SK-N-SH treated with all-trans-retinoic acid at 6 μM for 48 hours (cell line): ENCODE measurements at regions not wholly inside any gene's neighbourhood (a gene's known extent, or its start where the extent isn't known, plus 50 kb on each side); places are given as distances from the start of the nearest gene placed in this dataset.

Source experiments
- ATAC-seq: fragments of 200-7000 bp; cut with Tn5 transposase; 3 replicates; pipeline ENCODE4 v1.9.1; 2020; ENCODE audit warnings: mild to moderate bottlenecking, moderate library complexity
- ARNTL ChIP-seq: fragments of 450-650 bp; formaldehyde crosslinking; IDR thresholded peaks from 2 replicates; pipeline ENCODE4 v1.5.0; 2020; ENCODE audit warnings: low read depth, mild to moderate bottlenecking, moderate library complexity, borderline replicate concordance
- BACH2 ChIP-seq: fragments of 250-450 bp; sonication (Bioruptor Pico); IDR thresholded peaks from 2 replicates; pipeline ENCODE4 v1.9.0; 2021; ENCODE audit warnings: mild to moderate bottlenecking, borderline replicate concordance
- CSDC2 ChIP-seq: fragments of 250-450 bp; sonication (Bioruptor Pico); IDR thresholded peaks from 2 replicates; pipeline ENCODE4 v1.5.0; 2020; ENCODE audit warnings: mild to moderate bottlenecking, moderate library complexity
- ESRRG ChIP-seq: fragments of 250-450 bp; sonication (Bioruptor Pico); IDR thresholded peaks from 2 replicates; pipeline ENCODE4 v1.6.1; 2021; ENCODE audit warnings: mild to moderate bottlenecking
- GLIS3 ChIP-seq: fragments of 250-450 bp; sonication (Bioruptor Pico); IDR thresholded peaks from 2 replicates; pipeline ENCODE4 v1.5.0; 2020; ENCODE audit warnings: mild to moderate bottlenecking, moderate library complexity
- ISL1 ChIP-seq: fragments of 250-450 bp; sonication (Bioruptor Pico); IDR thresholded peaks from 2 replicates; pipeline ENCODE4 v2.1.2; 2022; ENCODE audit warnings: mild to moderate bottlenecking, moderate library complexity
- PPARA ChIP-seq: fragments of 250-450 bp; sonication (Bioruptor Pico); IDR thresholded peaks from 2 replicates; pipeline ENCODE4 v1.5.0; 2020; ENCODE audit warnings: mild to moderate bottlenecking, borderline replicate concordance
- RARB ChIP-seq: fragments of 250-450 bp; sonication (Bioruptor Pico); IDR thresholded peaks from 2 replicates; pipeline ENCODE4 v1.8.0; 2021; ENCODE audit warnings: mild to moderate bottlenecking, moderate library complexity
- SNAI2 ChIP-seq: fragments of 250-450 bp; sonication (Bioruptor Pico); IDR thresholded peaks from 2 replicates; pipeline ENCODE4 v1.5.0; 2020; ENCODE audit warnings: mild to moderate bottlenecking, moderate library complexity
- TCF4 ChIP-seq: fragments of 250-450 bp; sonication (Bioruptor Pico); IDR thresholded peaks from 2 replicates; pipeline ENCODE4 v1.8.0; 2021; ENCODE audit warnings: mild to moderate bottlenecking, moderate library complexity, borderline replicate concordance
- TOX ChIP-seq: fragments of 250-450 bp; sonication (Bioruptor Pico); IDR thresholded peaks from 2 replicates; pipeline ENCODE4 v1.8.0; 2021; ENCODE audit warnings: mild to moderate bottlenecking, moderate library complexity, borderline replicate concordance
- ZC3H10 ChIP-seq: fragments of 250-450 bp; sonication (Bioruptor Pico); IDR thresholded peaks from 2 replicates; pipeline ENCODE4 v1.5.1; 2021; ENCODE audit warnings: mild to moderate bottlenecking, moderate library complexity
- ZFP3 ChIP-seq: fragments of 250-450 bp; sonication (Bioruptor Pico); IDR thresholded peaks from 2 replicates; pipeline ENCODE4 v1.5.0; 2020; ENCODE audit warnings: mild to moderate bottlenecking, moderate library complexity
- ZFP30 ChIP-seq: fragments of 450-650 bp; formaldehyde crosslinking; IDR thresholded peaks from 2 replicates; pipeline ENCODE4 v1.5.0; 2022; ENCODE audit warnings: mild to moderate bottlenecking, moderate library complexity
- ZNF565 ChIP-seq: fragments of 450-650 bp; formaldehyde crosslinking; conservative IDR thresholded peaks from 2 replicates; pipeline ENCODE4 v1.5.0; 2020; ENCODE audit warnings: low read depth, mild to moderate bottlenecking, moderate library complexity
- ZNF70 ChIP-seq: fragments of 450-650 bp; formaldehyde crosslinking; IDR thresholded peaks from 2 replicates; pipeline ENCODE4 v1.5.0; 2020; ENCODE audit warnings: mild to moderate bottlenecking, moderate library complexity
- ZNF8 ChIP-seq: fragments of 450-650 bp; formaldehyde crosslinking; IDR thresholded peaks from 2 replicates; pipeline ENCODE4 v1.5.0; 2020; ENCODE audit warnings: mild to moderate bottlenecking, moderate library complexity
- TF ChIP-seq, protein P1 (sequence below): fragments of 250-450 bp; sonication (Bioruptor Pico); IDR thresholded peaks from 2 replicates; pipeline ENCODE4 v1.8.0; 2020; ENCODE audit warnings: mild to moderate bottlenecking, moderate library complexity, borderline replicate concordance
- TF ChIP-seq, protein P2 (sequence below): fragments of 250-450 bp; sonication (Bioruptor Pico); IDR thresholded peaks from 2 replicates; pipeline ENCODE4 v1.5.0; 2020; ENCODE audit warnings: mild to moderate bottlenecking, moderate library complexity
- TF ChIP-seq, protein P3 (sequence below): fragments of 250-450 bp; sonication (Bioruptor Pico); IDR thresholded peaks from 2 replicates; pipeline ENCODE4 v1.5.1; 2021; ENCODE audit warnings: mild to moderate bottlenecking, moderate library complexity
- TF ChIP-seq, protein P4 (sequence below): fragments of 250-450 bp; sonication (Bioruptor Pico); IDR thresholded peaks from 2 replicates; pipeline ENCODE4 v1.5.1; 2020; ENCODE audit warnings: low read depth, mild to moderate bottlenecking, moderate library complexity

DNA sequence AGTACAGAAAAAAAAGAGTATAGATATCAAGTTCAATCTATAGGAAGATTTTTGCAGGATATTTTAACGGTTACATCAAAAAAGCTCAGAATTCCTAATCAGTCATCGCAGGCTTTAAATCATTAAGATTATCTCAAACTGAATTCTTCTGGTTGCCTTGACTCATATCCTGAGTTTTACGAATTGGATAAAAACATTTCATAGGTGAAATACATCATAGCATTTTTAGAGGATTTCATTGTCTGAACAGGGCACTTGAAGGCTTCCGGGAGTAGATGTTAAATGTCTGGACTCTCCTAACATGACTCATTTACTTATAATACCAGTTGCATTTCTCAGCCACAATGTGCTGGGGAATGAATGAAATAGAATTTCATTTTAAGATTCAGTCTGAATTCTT lies 2216.6 kb upstream of the RAG2 start:
- ATAC-seq, result peak; percentile 92
- TF ChIP-seq ESRRG (CRISPR knock-in tag) (no peak), GLIS3 (CRISPR knock-in tag) (no peak), TOX (CRISPR knock-in tag) (no peak), ISL1 (CRISPR knock-in tag) (no peak), CSDC2 (no peak), ZNF565 (CRISPR knock-in tag) (no peak), ZNF8 (CRISPR knock-in tag) (no peak), SNAI2 (CRISPR knock-in tag) (no peak), ZNF70 (CRISPR knock-in tag) (no peak), BACH2 (no peak), ZFP30 (no peak), TCF4 (no peak), ZC3H10 (CRISPR knock-in tag) (no peak), ARNTL (no peak), ZFP3 (CRISPR knock-in tag) (no peak), RARB (no peak)
- TF ChIP-seq, protein P1, sequence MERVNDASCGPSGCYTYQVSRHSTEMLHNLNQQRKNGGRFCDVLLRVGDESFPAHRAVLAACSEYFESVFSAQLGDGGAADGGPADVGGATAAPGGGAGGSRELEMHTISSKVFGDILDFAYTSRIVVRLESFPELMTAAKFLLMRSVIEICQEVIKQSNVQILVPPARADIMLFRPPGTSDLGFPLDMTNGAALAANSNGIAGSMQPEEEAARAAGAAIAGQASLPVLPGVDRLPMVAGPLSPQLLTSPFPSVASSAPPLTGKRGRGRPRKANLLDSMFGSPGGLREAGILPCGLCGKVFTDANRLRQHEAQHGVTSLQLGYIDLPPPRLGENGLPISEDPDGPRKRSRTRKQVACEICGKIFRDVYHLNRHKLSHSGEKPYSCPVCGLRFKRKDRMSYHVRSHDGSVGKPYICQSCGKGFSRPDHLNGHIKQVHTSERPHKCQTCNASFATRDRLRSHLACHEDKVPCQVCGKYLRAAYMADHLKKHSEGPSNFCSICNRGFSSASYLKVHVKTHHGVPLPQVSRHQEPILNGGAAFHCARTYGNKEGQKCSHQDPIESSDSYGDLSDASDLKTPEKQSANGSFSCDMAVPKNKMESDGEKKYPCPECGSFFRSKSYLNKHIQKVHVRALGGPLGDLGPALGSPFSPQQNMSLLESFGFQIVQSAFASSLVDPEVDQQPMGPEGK (CRISPR knock-in tag), result no peak
- TF ChIP-seq, protein P2, sequence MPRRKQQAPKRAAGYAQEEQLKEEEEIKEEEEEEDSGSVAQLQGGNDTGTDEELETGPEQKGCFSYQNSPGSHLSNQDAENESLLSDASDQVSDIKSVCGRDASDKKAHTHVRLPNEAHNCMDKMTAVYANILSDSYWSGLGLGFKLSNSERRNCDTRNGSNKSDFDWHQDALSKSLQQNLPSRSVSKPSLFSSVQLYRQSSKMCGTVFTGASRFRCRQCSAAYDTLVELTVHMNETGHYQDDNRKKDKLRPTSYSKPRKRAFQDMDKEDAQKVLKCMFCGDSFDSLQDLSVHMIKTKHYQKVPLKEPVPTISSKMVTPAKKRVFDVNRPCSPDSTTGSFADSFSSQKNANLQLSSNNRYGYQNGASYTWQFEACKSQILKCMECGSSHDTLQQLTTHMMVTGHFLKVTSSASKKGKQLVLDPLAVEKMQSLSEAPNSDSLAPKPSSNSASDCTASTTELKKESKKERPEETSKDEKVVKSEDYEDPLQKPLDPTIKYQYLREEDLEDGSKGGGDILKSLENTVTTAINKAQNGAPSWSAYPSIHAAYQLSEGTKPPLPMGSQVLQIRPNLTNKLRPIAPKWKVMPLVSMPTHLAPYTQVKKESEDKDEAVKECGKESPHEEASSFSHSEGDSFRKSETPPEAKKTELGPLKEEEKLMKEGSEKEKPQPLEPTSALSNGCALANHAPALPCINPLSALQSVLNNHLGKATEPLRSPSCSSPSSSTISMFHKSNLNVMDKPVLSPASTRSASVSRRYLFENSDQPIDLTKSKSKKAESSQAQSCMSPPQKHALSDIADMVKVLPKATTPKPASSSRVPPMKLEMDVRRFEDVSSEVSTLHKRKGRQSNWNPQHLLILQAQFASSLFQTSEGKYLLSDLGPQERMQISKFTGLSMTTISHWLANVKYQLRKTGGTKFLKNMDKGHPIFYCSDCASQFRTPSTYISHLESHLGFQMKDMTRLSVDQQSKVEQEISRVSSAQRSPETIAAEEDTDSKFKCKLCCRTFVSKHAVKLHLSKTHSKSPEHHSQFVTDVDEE (CRISPR knock-in tag), result no peak
- TF ChIP-seq, protein P3, sequence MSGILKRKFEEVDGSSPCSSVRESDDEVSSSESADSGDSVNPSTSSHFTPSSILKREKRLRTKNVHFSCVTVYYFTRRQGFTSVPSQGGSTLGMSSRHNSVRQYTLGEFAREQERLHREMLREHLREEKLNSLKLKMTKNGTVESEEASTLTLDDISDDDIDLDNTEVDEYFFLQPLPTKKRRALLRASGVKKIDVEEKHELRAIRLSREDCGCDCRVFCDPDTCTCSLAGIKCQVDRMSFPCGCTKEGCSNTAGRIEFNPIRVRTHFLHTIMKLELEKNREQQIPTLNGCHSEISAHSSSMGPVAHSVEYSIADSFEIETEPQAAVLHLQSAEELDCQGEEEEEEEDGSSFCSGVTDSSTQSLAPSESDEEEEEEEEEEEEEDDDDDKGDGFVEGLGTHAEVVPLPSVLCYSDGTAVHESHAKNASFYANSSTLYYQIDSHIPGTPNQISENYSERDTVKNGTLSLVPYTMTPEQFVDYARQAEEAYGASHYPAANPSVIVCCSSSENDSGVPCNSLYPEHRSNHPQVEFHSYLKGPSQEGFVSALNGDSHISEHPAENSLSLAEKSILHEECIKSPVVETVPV, result no peak

DNA sequence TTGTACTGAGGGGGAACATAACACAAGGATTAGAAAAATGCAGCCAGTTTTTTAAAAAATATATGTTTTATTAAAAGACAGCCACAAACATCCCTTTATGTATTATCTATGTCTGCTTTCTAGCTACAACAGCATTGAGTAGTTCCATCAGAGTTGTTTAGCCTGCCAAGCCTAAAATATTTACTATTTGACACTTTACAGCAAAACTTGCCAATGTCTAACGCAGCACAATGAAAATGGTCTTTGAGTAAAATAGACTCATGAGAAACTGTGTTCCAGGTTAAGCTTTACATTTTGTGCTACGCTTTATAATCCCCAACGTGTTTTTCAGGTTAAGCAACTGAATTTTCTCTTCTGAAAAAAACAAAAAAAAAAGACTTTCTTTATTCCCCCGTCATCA lies 2211.5 kb upstream of the RAG2 start:
- ATAC-seq, result no peak
- no peak for TF ChIP-seq PPARA (CRISPR knock-in tag)
- TF ChIP-seq ZNF8 (CRISPR knock-in tag), result no peak

DNA sequence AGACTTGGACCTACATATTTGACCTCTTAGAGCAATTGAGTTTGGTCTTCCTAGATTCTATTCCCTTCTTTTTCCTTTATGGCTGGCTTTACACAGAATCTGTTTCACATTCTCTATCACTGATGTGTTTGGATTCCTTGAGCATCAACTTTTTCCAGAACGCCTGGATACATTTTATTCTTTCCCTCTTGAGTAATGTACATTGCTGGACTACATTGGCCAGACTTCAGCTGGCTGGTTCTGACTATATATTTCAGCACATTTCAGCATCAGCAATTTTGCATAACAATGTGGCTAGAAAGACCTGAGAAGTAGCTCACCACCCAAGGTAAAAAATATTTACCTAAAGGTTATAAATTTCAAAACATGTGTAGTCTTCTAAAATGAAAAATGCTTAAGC lies 2198.2 kb upstream of the RAG2 start:
- ATAC-seq, result no peak
- TF ChIP-seq ZC3H10 (CRISPR knock-in tag) (no peak), ISL1 (CRISPR knock-in tag) (no peak), ZNF8 (CRISPR knock-in tag) (no peak), TCF4 (no peak), TOX (CRISPR knock-in tag) (no peak), ZNF70 (CRISPR knock-in tag) (no peak), CSDC2 (no peak), ESRRG (CRISPR knock-in tag) (no peak)
- TF ChIP-seq, protein P2 (CRISPR knock-in tag), result no peak
- TF ChIP-seq, protein P4, sequence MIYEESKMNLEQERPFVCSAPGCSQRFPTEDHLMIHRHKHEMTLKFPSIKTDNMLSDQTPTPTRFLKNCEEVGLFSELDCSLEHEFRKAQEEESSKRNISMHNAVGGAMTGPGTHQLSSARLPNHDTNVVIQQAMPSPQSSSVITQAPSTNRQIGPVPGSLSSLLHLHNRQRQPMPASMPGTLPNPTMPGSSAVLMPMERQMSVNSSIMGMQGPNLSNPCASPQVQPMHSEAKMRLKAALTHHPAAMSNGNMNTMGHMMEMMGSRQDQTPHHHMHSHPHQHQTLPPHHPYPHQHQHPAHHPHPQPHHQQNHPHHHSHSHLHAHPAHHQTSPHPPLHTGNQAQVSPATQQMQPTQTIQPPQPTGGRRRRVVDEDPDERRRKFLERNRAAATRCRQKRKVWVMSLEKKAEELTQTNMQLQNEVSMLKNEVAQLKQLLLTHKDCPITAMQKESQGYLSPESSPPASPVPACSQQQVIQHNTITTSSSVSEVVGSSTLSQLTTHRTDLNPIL (CRISPR knock-in tag), result no peak
